H9 (cell line): ENCODE measurements at regions not wholly inside any gene's neighbourhood (a gene's known extent, or its start where the extent isn't known, plus 50 kb on each side); places are given as distances from the start of the nearest gene placed in this dataset.

Source experiments
- DNase-seq: peaks from one replicate; pipeline ENCODE4 v3.0.0-alpha.2; 2017
- H2AFZ ChIP-seq: one replicate; pipeline ENCODE4 v1.6.1; 2013; ENCODE audit warnings: mild to moderate bottlenecking, low read length, control low read depth, moderate library complexity
- H2AK5ac ChIP-seq: 2 replicates; pipeline ENCODE4 v1.6.1; 2013; ENCODE audit warnings: low read length, control low read depth, mixed read lengths; ENCODE audit not compliant: insufficient read length
- H2BK120ac ChIP-seq: one replicate; pipeline ENCODE4 v1.6.1; 2013; ENCODE audit warnings: low read depth, mild to moderate bottlenecking, low read length, control low read depth, inconsistent platforms; ENCODE audit not compliant: poor library complexity, severe bottlenecking
- H2BK12ac ChIP-seq: 2 replicates; pipeline ENCODE4 v1.6.1; 2013; ENCODE audit warnings: low read length, control low read depth, mixed read lengths, low read depth; ENCODE audit not compliant: insufficient read length
- H2BK15ac ChIP-seq: 2 replicates; pipeline ENCODE4 v1.6.1; 2013; ENCODE audit warnings: low read depth, low read length, control low read depth
- H2BK20ac ChIP-seq: one replicate; pipeline ENCODE4 v1.6.1; 2013; ENCODE audit warnings: low read depth, mild to moderate bottlenecking, low read length, control low read depth, inconsistent platforms; ENCODE audit not compliant: poor library complexity, severe bottlenecking
- H2BK5ac ChIP-seq: 2 replicates; pipeline ENCODE4 v1.6.1; 2013; ENCODE audit warnings: low read length, control low read depth, mixed read lengths; ENCODE audit not compliant: insufficient read length
- H3K14ac ChIP-seq: 2 replicates; pipeline ENCODE4 v1.6.1; 2013; ENCODE audit warnings: low read length, control low read depth; ENCODE audit not compliant: insufficient read depth
- H3K18ac ChIP-seq: 2 replicates; pipeline ENCODE4 v1.6.1; 2013; ENCODE audit warnings: low read depth, mild to moderate bottlenecking, mixed read lengths, low read length, control low read depth; ENCODE audit not compliant: insufficient read length
- H3K23ac ChIP-seq: 2 replicates; pipeline ENCODE4 v1.6.1; 2013; ENCODE audit warnings: low read length, control low read depth, mixed read lengths, low read depth; ENCODE audit not compliant: insufficient read length
- H3K23me2 ChIP-seq: 2 replicates; pipeline ENCODE4 v1.6.1; 2013; ENCODE audit warnings: low read depth, mild to moderate bottlenecking, mixed read lengths, low read length, control low read depth; ENCODE audit not compliant: insufficient read length, poor library complexity, severe bottlenecking
- H3K27ac ChIP-seq: 2 replicates; pipeline ENCODE4 v1.5.1; 2013; ENCODE audit warnings: low read length, control low read depth, mixed read lengths, low read depth; ENCODE audit not compliant: insufficient read length
- H3K27me3 ChIP-seq: 2 replicates; pipeline ENCODE4 v1.6.1; 2013; ENCODE audit warnings: low read length, control low read depth, inconsistent platforms; ENCODE audit not compliant: insufficient read depth
- H3K4ac ChIP-seq: 2 replicates; pipeline ENCODE4 v1.6.1; 2013; ENCODE audit warnings: low read depth, mild to moderate bottlenecking, control low read depth, inconsistent platforms, low read length, moderate library complexity
- H3K4me1 ChIP-seq: 2 replicates; pipeline ENCODE4 v1.6.1; 2013; ENCODE audit warnings: low read length, control low read depth, inconsistent platforms; ENCODE audit not compliant: insufficient read depth
- H3K4me2 ChIP-seq: 2 replicates; pipeline ENCODE4 v1.6.1; 2013; ENCODE audit warnings: low read length, control low read depth, mixed read lengths; ENCODE audit not compliant: insufficient read length, insufficient read depth
- H3K56ac ChIP-seq: 2 replicates; pipeline ENCODE4 v1.6.1; 2013; ENCODE audit warnings: low read depth, mild to moderate bottlenecking, mixed read lengths, low read length, control low read depth; ENCODE audit not compliant: insufficient read length
- H3K79me1 ChIP-seq: 2 replicates; pipeline ENCODE4 v1.6.1; 2013; ENCODE audit warnings: low read depth, mild to moderate bottlenecking, moderate library complexity, low read length, control low read depth, inconsistent platforms; ENCODE audit not compliant: insufficient read depth, poor library complexity, severe bottlenecking
- H3K79me2 ChIP-seq: 2 replicates; pipeline ENCODE4 v1.6.1; 2013; ENCODE audit warnings: low read length, control low read depth, inconsistent platforms; ENCODE audit not compliant: insufficient read depth
- H3K9ac ChIP-seq: 2 replicates; pipeline ENCODE4 v1.6.1; 2013; ENCODE audit warnings: low read length, control low read depth, mixed read lengths; ENCODE audit not compliant: insufficient read length; ENCODE audit errors: extremely low read depth
- H3K9me3 ChIP-seq: one replicate; pipeline ENCODE4 v1.6.1; 2013; ENCODE audit warnings: low read depth, low read length, inconsistent platforms; ENCODE audit not compliant: control insufficient read depth
- H3T11ph ChIP-seq: one replicate; pipeline ENCODE4 v1.6.1; 2013; ENCODE audit warnings: mild to moderate bottlenecking, low read length, control low read depth, inconsistent platforms
- H4K20me1 ChIP-seq: one replicate; pipeline ENCODE4 v1.6.1; 2013; ENCODE audit not compliant: control insufficient read depth, insufficient read length, insufficient read depth
- H4K5ac ChIP-seq: 2 replicates; pipeline ENCODE4 v1.6.1; 2013; ENCODE audit warnings: low read depth, mild to moderate bottlenecking, mixed read lengths, low read length, control low read depth; ENCODE audit not compliant: insufficient read length
- H4K8ac ChIP-seq: replicated peaks from 2 replicates; pipeline ENCODE4 v1.6.1; 2013; ENCODE audit warnings: low read length, control low read depth, mixed read lengths, low read depth; ENCODE audit not compliant: insufficient read length
- H4K91ac ChIP-seq: 2 replicates; pipeline ENCODE4 v1.6.1; 2013; ENCODE audit warnings: low read depth, mild to moderate bottlenecking, moderate library complexity, mixed read lengths, low read length, control low read depth; ENCODE audit not compliant: insufficient read length
- H3K27ac Mint-ChIP-seq, 3 experiments: 2 replicates in 2 of 3; 3 replicates in 1 of 3; pipeline ENCODE4 v1.8.0; 2020 to 2021; ENCODE audit warnings: mixed read lengths in 3 of 3, mild to moderate bottlenecking in 1 of 3, moderate library complexity in 1 of 3
- H3K27me3 Mint-ChIP-seq: 2 replicates; pipeline ENCODE4 v1.8.0; 2021; ENCODE audit warnings: low read depth, mild to moderate bottlenecking, moderate library complexity, mixed read lengths
- H3K36me3 Mint-ChIP-seq, 3 experiments: 2 replicates in 2 of 3; 3 replicates in 1 of 3; pipeline ENCODE4 v1.8.0; 2020 to 2021; ENCODE audit warnings: low read depth in 3 of 3, mixed read lengths in 3 of 3; ENCODE audit not compliant: insufficient read depth in 1 of 3
- H3K4me1 Mint-ChIP-seq, 2 experiments: 2 replicates each; pipeline ENCODE4 v1.8.0; 2020; ENCODE audit warnings: mixed read lengths in 2 of 2
- H3K4me3 Mint-ChIP-seq, 2 experiments: 2 replicates in 1 of 2; 3 replicates in 1 of 2; pipeline ENCODE4 v1.8.0; 2020 to 2021; ENCODE audit warnings: mild to moderate bottlenecking in 2 of 2, mixed read lengths in 2 of 2, moderate library complexity in 1 of 2
- H3K9me3 Mint-ChIP-seq, 2 experiments: 2 replicates in 1 of 2; 3 replicates in 1 of 2; pipeline ENCODE4 v1.8.0; 2020; ENCODE audit warnings: mild to moderate bottlenecking in 2 of 2, mixed read lengths in 2 of 2, moderate library complexity in 1 of 2
- CTCF ChIP-seq: fragments of 200-600 bp; sonication (generic); conservative IDR thresholded peaks from 3 replicates; pipeline ENCODE4 v1.8.0; 2021; ENCODE audit warnings: antibody characterized with exemption, mild to moderate bottlenecking
- WGBS: extraction: QIAGEN DNeasy Blood & Tissue Kit; methylation state at CpG from one replicate; pipeline ENCODE4 v1.1.7; 2013; ENCODE audit warnings: missing lambda C conversion rate, low lambda C conversion rate, mixed read lengths; ENCODE audit not compliant: insufficient read length; ENCODE audit errors: extremely low coverage; 5-methylcytosine and 5-hydroxymethylcytosine counted together

DNA sequence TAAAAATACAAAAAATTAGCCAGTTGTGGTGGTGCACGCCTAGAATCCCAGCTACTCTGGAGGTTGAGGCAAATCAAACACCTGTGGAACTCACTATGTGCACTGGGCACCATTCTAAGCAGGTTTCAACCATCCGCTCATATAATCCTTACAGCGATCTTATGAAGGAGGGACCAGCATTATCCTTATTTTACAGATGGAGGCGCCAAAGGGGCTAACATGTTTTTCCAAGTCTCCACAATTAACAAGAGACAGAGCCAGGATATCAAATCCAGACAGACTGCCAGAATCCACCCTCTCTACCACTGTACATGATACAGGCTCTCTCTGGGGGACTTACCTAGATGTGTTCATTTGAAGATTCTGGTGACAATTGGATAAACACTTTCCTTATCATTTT is 479.0 kb downstream of the XYLT1 start:
- Mint-ChIP-seq H3K27me3 (no peaks in the 10 kb centered on the region), H3K4me1 (peaks cover 14 to 16% of the 10 kb centered on the region in 2 experiments), H3K9me3 (no peaks in the 10 kb centered on the region), H3K36me3 (no peaks in the 10 kb centered on the region), H3K27ac (no peak overlapping the region), H3K4me3 (no peak overlapping the region)
- no peak overlapping the region for H3K9ac ChIP-seq
- H2BK20ac ChIP-seq = no peak overlapping the region
- no peak overlapping the region for H2BK5ac ChIP-seq
- no peaks in the 10 kb centered on the region for H3K79me1 ChIP-seq
- no peak overlapping the region for H2AFZ ChIP-seq
- no peaks in the 10 kb centered on the region for H3K79me2 ChIP-seq
- no peak overlapping the region for H4K5ac ChIP-seq
- no peaks in the 10 kb centered on the region; the same call in 1 of the 2 replicates for H3K4me1 ChIP-seq
- H4K20me1 ChIP-seq = no peaks in the 10 kb centered on the region
- H3K4me2 ChIP-seq = no peak overlapping the region
- H3K18ac ChIP-seq = no peak overlapping the region
- no peak overlapping the region for H3K4ac ChIP-seq
- no peak overlapping the region for H3T11ph ChIP-seq
- no peak overlapping the region for H2BK15ac ChIP-seq
- no peak overlapping the region for H2BK12ac ChIP-seq
- no CpG with 5 or more reads among the region's 4 CpGs for WGBS
- H3K23me2 ChIP-seq = no peaks in the 10 kb centered on the region
- H2AK5ac ChIP-seq = no peak overlapping the region
- H3K14ac ChIP-seq = no peak overlapping the region
- H4K8ac ChIP-seq = no peak overlapping the region
- no peaks in the 10 kb centered on the region for H3K27me3 ChIP-seq
- H2BK120ac ChIP-seq = no peak overlapping the region
- H3K23ac ChIP-seq = no peak overlapping the region
- peak; percentile 43 for TF ChIP-seq CTCF
- DNase-seq = no peak
- H4K91ac ChIP-seq = no peak overlapping the region
- H3K56ac ChIP-seq = no peak overlapping the region
- no peaks in the 10 kb centered on the region for H3K9me3 ChIP-seq
- no peak overlapping the region for H3K27ac ChIP-seq
